ENCODE measurements at regions not wholly inside any gene's neighbourhood (a gene's known extent, or its start where the extent isn't known, plus 50 kb on each side); places are given as distances from the start of the nearest gene placed in this dataset.

DNA sequence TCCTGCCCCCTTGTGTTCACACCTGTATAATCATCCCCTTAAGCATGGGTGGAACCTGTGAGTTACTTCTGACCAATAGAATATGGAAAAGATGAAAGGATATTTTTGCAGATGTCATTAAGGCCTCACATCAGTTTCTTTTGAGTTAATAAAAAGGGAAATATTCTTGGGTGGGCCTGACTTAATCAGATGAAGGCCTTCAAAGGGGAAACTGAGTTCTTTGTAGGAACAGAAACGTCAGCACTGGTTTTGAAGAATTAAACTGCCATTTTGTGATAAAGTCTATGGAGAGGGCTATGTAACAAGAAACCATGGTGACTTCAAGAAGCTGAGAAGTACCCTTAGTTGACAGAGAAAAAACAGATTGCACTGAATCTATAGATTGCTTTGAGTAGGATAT, 168.7 kb upstream of the CNTNAP4 start:
- H3K4me3 ChIP-seq (ENCODE audit: low read length): no peak overlapping the region
- no peaks in the 10 kb centered on the region for H3K79me2 ChIP-seq (ENCODE audit: low read length)
- no peak for TF ChIP-seq EZH2phosphoT487 (IDR thresholded peaks at IDR 0.05; ENCODE audit: low read depth)
- TF ChIP-seq, protein P1, sequence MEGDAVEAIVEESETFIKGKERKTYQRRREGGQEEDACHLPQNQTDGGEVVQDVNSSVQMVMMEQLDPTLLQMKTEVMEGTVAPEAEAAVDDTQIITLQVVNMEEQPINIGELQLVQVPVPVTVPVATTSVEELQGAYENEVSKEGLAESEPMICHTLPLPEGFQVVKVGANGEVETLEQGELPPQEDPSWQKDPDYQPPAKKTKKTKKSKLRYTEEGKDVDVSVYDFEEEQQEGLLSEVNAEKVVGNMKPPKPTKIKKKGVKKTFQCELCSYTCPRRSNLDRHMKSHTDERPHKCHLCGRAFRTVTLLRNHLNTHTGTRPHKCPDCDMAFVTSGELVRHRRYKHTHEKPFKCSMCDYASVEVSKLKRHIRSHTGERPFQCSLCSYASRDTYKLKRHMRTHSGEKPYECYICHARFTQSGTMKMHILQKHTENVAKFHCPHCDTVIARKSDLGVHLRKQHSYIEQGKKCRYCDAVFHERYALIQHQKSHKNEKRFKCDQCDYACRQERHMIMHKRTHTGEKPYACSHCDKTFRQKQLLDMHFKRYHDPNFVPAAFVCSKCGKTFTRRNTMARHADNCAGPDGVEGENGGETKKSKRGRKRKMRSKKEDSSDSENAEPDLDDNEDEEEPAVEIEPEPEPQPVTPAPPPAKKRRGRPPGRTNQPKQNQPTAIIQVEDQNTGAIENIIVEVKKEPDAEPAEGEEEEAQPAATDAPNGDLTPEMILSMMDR (IDR thresholded peaks at IDR 0.05; ENCODE audit: low read depth, low read length): no peak
- H3K9me3 ChIP-seq (ENCODE audit: insufficient read depth, low read length): no peaks in the 10 kb centered on the region
- H3K4me1 ChIP-seq (ENCODE audit: low read length): no peaks in the 10 kb centered on the region
- H4K20me1 ChIP-seq (ENCODE audit: insufficient read depth, low read length): no peaks in the 10 kb centered on the region
- H3K4me2 ChIP-seq (ENCODE audit: low read length): no peak overlapping the region
- no peak overlapping the region for H3K27ac ChIP-seq (ENCODE audit: low read length)
- H3K27me3 ChIP-seq (ENCODE audit: low read depth, low read length): no peaks in the 10 kb centered on the region
- no peak overlapping the region for H2AFZ ChIP-seq (ENCODE audit: low read depth, low read length)
- no peaks in the 10 kb centered on the region for H3K36me3 ChIP-seq (replicated peaks; ENCODE audit: low read depth, low read length)
- no peak overlapping the region for H3K9ac ChIP-seq (ENCODE audit: low read length)

DNA sequence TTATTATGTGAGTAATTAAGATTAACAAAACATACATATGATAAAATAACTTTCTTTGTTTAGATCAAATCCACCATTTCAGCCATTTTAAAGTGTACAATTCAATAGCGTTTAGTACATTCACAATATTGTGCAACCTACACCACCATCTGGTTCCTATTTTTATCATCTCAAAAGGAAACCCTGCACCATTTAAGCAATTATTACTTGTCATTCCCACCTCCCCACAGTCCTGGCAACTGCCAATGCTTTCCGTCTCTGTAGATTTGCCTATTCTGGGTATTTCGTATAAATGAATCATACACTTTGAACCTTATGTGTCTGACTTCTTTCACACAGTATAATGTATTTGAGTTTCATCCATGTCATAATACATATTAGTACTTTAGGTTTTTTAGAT, 162.5 kb upstream of the CNTNAP4 start:
- Histone ChIP-seq H4K20me1 (ENCODE audit: insufficient read depth, low read length) (no peaks in the 10 kb centered on the region), H3K4me2 (ENCODE audit: low read length) (no peak overlapping the region)
- TF ChIP-seq EZH2phosphoT487 (IDR thresholded peaks at IDR 0.05; ENCODE audit: low read depth): no peak
- TF ChIP-seq, protein P1 (IDR thresholded peaks at IDR 0.05; ENCODE audit: low read depth, low read length): no peak

GRCh38 chr16:76118344-76118743, 158.9 kb upstream of the CNTNAP4 start:
- Histone ChIP-seq H3K4me3 (ENCODE audit: low read length) (no peak overlapping the region), H3K27ac (ENCODE audit: low read length) (no peak overlapping the region), H2AFZ (ENCODE audit: low read depth, low read length) (no peak overlapping the region), H3K9ac (ENCODE audit: low read length) (no peak overlapping the region), H3K9me3 (ENCODE audit: insufficient read depth, low read length) (no peaks in the 10 kb centered on the region), H3K4me2 (ENCODE audit: low read length) (no peak overlapping the region), H3K36me3 (replicated peaks; ENCODE audit: low read depth, low read length) (no peaks in the 10 kb centered on the region), H3K27me3 (ENCODE audit: low read depth, low read length) (no peaks in the 10 kb centered on the region), H3K4me1 (ENCODE audit: low read length) (no peaks in the 10 kb centered on the region), H3K79me2 (ENCODE audit: low read length) (no peaks in the 10 kb centered on the region), H4K20me1 (ENCODE audit: insufficient read depth, low read length) (no peaks in the 10 kb centered on the region)
- TF ChIP-seq EZH2phosphoT487 (IDR thresholded peaks at IDR 0.05; ENCODE audit: low read depth): no peak
- TF ChIP-seq, protein P1 (IDR thresholded peaks at IDR 0.05; ENCODE audit: low read depth, low read length): no peak

More for the DNA sequence above, 162.5 kb upstream of the CNTNAP4 start:
- Histone ChIP-seq H3K79me2 (ENCODE audit: low read length) (no peaks in the 10 kb centered on the region), H3K9ac (ENCODE audit: low read length) (no peak overlapping the region), H3K4me1 (ENCODE audit: low read length) (no peaks in the 10 kb centered on the region), H3K36me3 (replicated peaks; ENCODE audit: low read depth, low read length) (no peaks in the 10 kb centered on the region), H3K27ac (ENCODE audit: low read length) (no peak overlapping the region), H3K27me3 (ENCODE audit: low read depth, low read length) (no peaks in the 10 kb centered on the region), H2AFZ (ENCODE audit: low read depth, low read length) (no peak overlapping the region), H3K4me3 (ENCODE audit: low read length) (no peak overlapping the region), H3K9me3 (ENCODE audit: insufficient read depth, low read length) (no peaks in the 10 kb centered on the region)

DNA sequence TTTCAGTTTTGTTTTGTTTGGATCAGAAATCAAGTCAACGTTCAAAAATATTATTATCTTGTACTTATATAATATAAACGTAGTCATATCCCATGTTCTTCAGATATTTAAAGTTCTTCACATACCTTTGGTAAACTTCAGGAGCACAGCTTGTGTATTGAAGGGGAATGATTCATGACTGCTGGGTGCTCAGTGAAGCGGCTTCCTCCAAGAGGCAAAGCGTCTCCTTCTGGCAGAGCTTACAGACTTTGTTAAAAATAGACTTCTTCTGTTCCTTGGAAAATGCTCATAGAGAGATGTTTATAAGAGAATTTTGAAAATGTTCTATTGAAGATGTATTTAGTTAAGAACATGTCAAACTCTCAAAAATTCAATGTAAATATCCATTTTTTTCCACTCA, 155.6 kb upstream of the CNTNAP4 start:
- Histone ChIP-seq H3K9me3 (ENCODE audit: insufficient read depth, low read length) (no peaks in the 10 kb centered on the region), H3K4me1 (ENCODE audit: low read length) (no peaks in the 10 kb centered on the region), H3K36me3 (replicated peaks; ENCODE audit: low read depth, low read length) (no peaks in the 10 kb centered on the region), H3K79me2 (ENCODE audit: low read length) (no peaks in the 10 kb centered on the region), H3K27ac (ENCODE audit: low read length) (no peak overlapping the region), H4K20me1 (ENCODE audit: insufficient read depth, low read length) (no peaks in the 10 kb centered on the region), H3K27me3 (ENCODE audit: low read depth, low read length) (no peaks in the 10 kb centered on the region), H2AFZ (ENCODE audit: low read depth, low read length) (no peak overlapping the region), H3K9ac (ENCODE audit: low read length) (no peak overlapping the region), H3K4me2 (ENCODE audit: low read length) (no peak overlapping the region), H3K4me3 (ENCODE audit: low read length) (no peak overlapping the region)
- TF ChIP-seq EZH2phosphoT487 (IDR thresholded peaks at IDR 0.05; ENCODE audit: low read depth): no peak
- TF ChIP-seq, protein P1 (IDR thresholded peaks at IDR 0.05; ENCODE audit: low read depth, low read length): no peak

Data from OCI-LY3 (cell line).